NT2/D1 (cell line): ENCODE measurements at regions not wholly inside any gene's neighbourhood (a gene's known extent, or its start where the extent isn't known, plus 50 kb on each side); places are given as distances from the start of the nearest gene placed in this dataset.

Source experiments
- DNase-seq: peaks from one replicate; pipeline ENCODE4 v3.0.0-alpha.2; 2011; ENCODE audit warnings: low read depth, low spot score
- H3K27me3 ChIP-seq: 2 replicates; pipeline ENCODE4 v1.6.0; 2011; ENCODE audit warnings: mild to moderate bottlenecking; ENCODE audit not compliant: insufficient read length, insufficient read depth
- H3K36me3 ChIP-seq: 2 replicates; pipeline ENCODE4 v1.6.1; 2011; ENCODE audit warnings: mild to moderate bottlenecking, low read length, mixed read lengths; ENCODE audit not compliant: insufficient read depth, insufficient read length
- H3K4me1 ChIP-seq: 2 replicates; pipeline ENCODE4 v1.5.1; 2011; ENCODE audit not compliant: insufficient read depth, insufficient read length
- H3K4me3 ChIP-seq: 2 replicates; pipeline ENCODE4 v1.5.1; 2011; ENCODE audit warnings: low read depth; ENCODE audit not compliant: insufficient read length
- H3K9ac ChIP-seq: 2 replicates; pipeline ENCODE4 v1.6.0; 2011; ENCODE audit warnings: low read depth; ENCODE audit not compliant: insufficient read length
- H3K9me3 ChIP-seq: 2 replicates; pipeline ENCODE4 v1.5.1; 2011; ENCODE audit warnings: mild to moderate bottlenecking, low read length; ENCODE audit not compliant: insufficient read depth
- SUZ12 ChIP-seq: IDR thresholded peaks from 2 replicates; pipeline ENCODE4 v1.6.1; 2011; ENCODE audit not compliant: insufficient read length, insufficient read depth; ENCODE audit errors: extremely low read depth
- YY1 ChIP-seq: IDR thresholded peaks from 2 replicates; pipeline ENCODE4 v1.6.1; 2011; ENCODE audit not compliant: insufficient read length, insufficient read depth
- ZNF274 ChIP-seq: IDR thresholded peaks from 2 replicates; pipeline ENCODE4 v1.6.1; 2011; ENCODE audit warnings: mild to moderate bottlenecking, low read depth, low read length

GRCh38 chr6:43947860-43948259 lies 177.8 kb downstream of the VEGFA start:
- Histone ChIP-seq H3K9me3 (0 out of 2 replicates have a peak, but pooled peaks cover 9% of the 10 kb centered on the region), H3K4me1 (peaks cover 2% of the 10 kb centered on the region), H3K9ac (no peak overlapping the region), H3K27me3 (no peaks in the 10 kb centered on the region), H3K36me3 (no peaks in the 10 kb centered on the region), H3K4me3 (no peak overlapping the region)
- no peak for DNase-seq
- TF ChIP-seq YY1 (no peak), SUZ12 (no peak), ZNF274 (no peak)

- TF ChIP-seq YY1, result no peak
- no peaks in the 10 kb centered on the region for H3K27me3 ChIP-seq
- 0 out of 2 replicates have a peak, but pooled peaks cover 9% of the 10 kb centered on the region for H3K9me3 ChIP-seq
- DNase-seq, result no peak
- no peaks in the 10 kb centered on the region for H3K36me3 ChIP-seq
- no peak overlapping the region for H3K4me3 ChIP-seq
- no peak overlapping the region for H3K9ac ChIP-seq
- H3K4me1 ChIP-seq, result peaks cover 4% of the 10 kb centered on the region
These were observed 176.8 kb downstream of the VEGFA start for GRCh38 chr6:43946641-43947363.

- H3K4me1 ChIP-seq, result peaks cover 3% of the 10 kb centered on the region
- DNase-seq, result no peak
- TF ChIP-seq YY1 (no peak), SUZ12 (no peak), ZNF274 (no peak)
These were observed 175.7 kb downstream of the VEGFA start for GRCh38 chr6:43945768-43946080.

GRCh38 chr6:43944908-43945767 lies 175.1 kb downstream of the VEGFA start:
- TF ChIP-seq SUZ12 (no peak), YY1 (no peak), ZNF274 (no peak)
- H3K9ac ChIP-seq, result no peak overlapping the region
- H3K4me1 ChIP-seq, result peaks cover 3% of the 10 kb centered on the region
- H3K36me3 ChIP-seq, result no peaks in the 10 kb centered on the region
- no peaks in the 10 kb centered on the region for H3K27me3 ChIP-seq
- DNase-seq, result no peak
- H3K9me3 ChIP-seq, result 0 out of 2 replicates have a peak, but pooled peaks cover 9% of the 10 kb centered on the region
- no peak overlapping the region for H3K4me3 ChIP-seq

More at GRCh38 chr6:43945768-43946080, 175.7 kb downstream of the VEGFA start:
- no peak overlapping the region for H3K9ac ChIP-seq
- H3K27me3 ChIP-seq, result no peaks in the 10 kb centered on the region
- H3K4me3 ChIP-seq, result no peak overlapping the region
- 0 out of 2 replicates have a peak, but pooled peaks cover 9% of the 10 kb centered on the region for H3K9me3 ChIP-seq
- H3K36me3 ChIP-seq, result no peaks in the 10 kb centered on the region

GRCh38 chr6:43943781-43944250 lies 173.8 kb downstream of the VEGFA start:
- DNase-seq, result no peak
- no peaks in the 10 kb centered on the region for H3K36me3 ChIP-seq
- TF ChIP-seq ZNF274 (no peak), SUZ12 (no peak), YY1 (no peak)
- no peak overlapping the region for H3K9ac ChIP-seq
- H3K27me3 ChIP-seq, result no peaks in the 10 kb centered on the region
- no peak overlapping the region for H3K4me3 ChIP-seq
- 0 out of 2 replicates have a peak, but pooled peaks cover 9% of the 10 kb centered on the region for H3K9me3 ChIP-seq
- H3K4me1 ChIP-seq, result peaks cover 3% of the 10 kb centered on the region

- DNase-seq, result no peak
- Histone ChIP-seq H3K4me1 (peaks cover 3% of the 10 kb centered on the region), H3K9ac (no peak overlapping the region), H3K4me3 (no peak overlapping the region), H3K36me3 (no peaks in the 10 kb centered on the region), H3K9me3 (0 out of 2 replicates have a peak, but pooled peaks cover 9% of the 10 kb centered on the region), H3K27me3 (no peaks in the 10 kb centered on the region)
- TF ChIP-seq SUZ12, result no peak
These were observed 173.2 kb downstream of the VEGFA start for GRCh38 chr6:43943099-43943766.

GRCh38 chr6:43942616-43943015 lies 172.6 kb downstream of the VEGFA start:
- H3K36me3 ChIP-seq, result no peaks in the 10 kb centered on the region
- H3K9me3 ChIP-seq, result peaks cover 9% of the 10 kb centered on the region; the same call in 1 of the 2 replicates
- H3K4me3 ChIP-seq, result no peak overlapping the region
- no peak for DNase-seq
- no peaks in the 10 kb centered on the region for H3K27me3 ChIP-seq
- H3K9ac ChIP-seq, result no peak overlapping the region
- no peak for TF ChIP-seq ZNF274
- TF ChIP-seq YY1, result no peak
- TF ChIP-seq SUZ12, result no peak
- peaks cover 3% of the 10 kb centered on the region for H3K4me1 ChIP-seq
